H9 (cell line): ENCODE measurements at regions not wholly inside any gene's neighbourhood (a gene's known extent, or its start where the extent isn't known, plus 50 kb on each side); places are given as distances from the start of the nearest gene placed in this dataset.

Experiments
- DNase-seq: peaks from one replicate; pipeline ENCODE4 v3.0.0-alpha.2; 2017
- H2AFZ ChIP-seq: one replicate; pipeline ENCODE4 v1.6.1; 2013; ENCODE audit warnings: mild to moderate bottlenecking, low read length, control low read depth, moderate library complexity
- H2AK5ac ChIP-seq: 2 replicates; pipeline ENCODE4 v1.6.1; 2013; ENCODE audit warnings: low read length, control low read depth, mixed read lengths; ENCODE audit not compliant: insufficient read length
- H2BK120ac ChIP-seq: one replicate; pipeline ENCODE4 v1.6.1; 2013; ENCODE audit warnings: low read depth, mild to moderate bottlenecking, low read length, control low read depth, inconsistent platforms; ENCODE audit not compliant: poor library complexity, severe bottlenecking
- H2BK12ac ChIP-seq: 2 replicates; pipeline ENCODE4 v1.6.1; 2013; ENCODE audit warnings: low read length, control low read depth, mixed read lengths, low read depth; ENCODE audit not compliant: insufficient read length
- H2BK15ac ChIP-seq: 2 replicates; pipeline ENCODE4 v1.6.1; 2013; ENCODE audit warnings: low read depth, low read length, control low read depth
- H2BK20ac ChIP-seq: one replicate; pipeline ENCODE4 v1.6.1; 2013; ENCODE audit warnings: low read depth, mild to moderate bottlenecking, low read length, control low read depth, inconsistent platforms; ENCODE audit not compliant: poor library complexity, severe bottlenecking
- H2BK5ac ChIP-seq: 2 replicates; pipeline ENCODE4 v1.6.1; 2013; ENCODE audit warnings: low read length, control low read depth, mixed read lengths; ENCODE audit not compliant: insufficient read length
- H3K14ac ChIP-seq: 2 replicates; pipeline ENCODE4 v1.6.1; 2013; ENCODE audit warnings: low read length, control low read depth; ENCODE audit not compliant: insufficient read depth
- H3K18ac ChIP-seq: 2 replicates; pipeline ENCODE4 v1.6.1; 2013; ENCODE audit warnings: low read depth, mild to moderate bottlenecking, mixed read lengths, low read length, control low read depth; ENCODE audit not compliant: insufficient read length
- H3K23ac ChIP-seq: 2 replicates; pipeline ENCODE4 v1.6.1; 2013; ENCODE audit warnings: low read length, control low read depth, mixed read lengths, low read depth; ENCODE audit not compliant: insufficient read length
- H3K23me2 ChIP-seq: 2 replicates; pipeline ENCODE4 v1.6.1; 2013; ENCODE audit warnings: low read depth, mild to moderate bottlenecking, mixed read lengths, low read length, control low read depth; ENCODE audit not compliant: insufficient read length, poor library complexity, severe bottlenecking
- H3K27ac ChIP-seq: 2 replicates; pipeline ENCODE4 v1.5.1; 2013; ENCODE audit warnings: low read length, control low read depth, mixed read lengths, low read depth; ENCODE audit not compliant: insufficient read length
- H3K27me3 ChIP-seq: 2 replicates; pipeline ENCODE4 v1.6.1; 2013; ENCODE audit warnings: low read length, control low read depth, inconsistent platforms; ENCODE audit not compliant: insufficient read depth
- H3K4ac ChIP-seq: 2 replicates; pipeline ENCODE4 v1.6.1; 2013; ENCODE audit warnings: low read depth, mild to moderate bottlenecking, control low read depth, inconsistent platforms, low read length, moderate library complexity
- H3K4me1 ChIP-seq: 2 replicates; pipeline ENCODE4 v1.6.1; 2013; ENCODE audit warnings: low read length, control low read depth, inconsistent platforms; ENCODE audit not compliant: insufficient read depth
- H3K4me2 ChIP-seq: 2 replicates; pipeline ENCODE4 v1.6.1; 2013; ENCODE audit warnings: low read length, control low read depth, mixed read lengths; ENCODE audit not compliant: insufficient read length, insufficient read depth
- H3K56ac ChIP-seq: 2 replicates; pipeline ENCODE4 v1.6.1; 2013; ENCODE audit warnings: low read depth, mild to moderate bottlenecking, mixed read lengths, low read length, control low read depth; ENCODE audit not compliant: insufficient read length
- H3K79me1 ChIP-seq: 2 replicates; pipeline ENCODE4 v1.6.1; 2013; ENCODE audit warnings: low read depth, mild to moderate bottlenecking, moderate library complexity, low read length, control low read depth, inconsistent platforms; ENCODE audit not compliant: insufficient read depth, poor library complexity, severe bottlenecking
- H3K79me2 ChIP-seq: 2 replicates; pipeline ENCODE4 v1.6.1; 2013; ENCODE audit warnings: low read length, control low read depth, inconsistent platforms; ENCODE audit not compliant: insufficient read depth
- H3K9ac ChIP-seq: 2 replicates; pipeline ENCODE4 v1.6.1; 2013; ENCODE audit warnings: low read length, control low read depth, mixed read lengths; ENCODE audit not compliant: insufficient read length; ENCODE audit errors: extremely low read depth
- H3K9me3 ChIP-seq: one replicate; pipeline ENCODE4 v1.6.1; 2013; ENCODE audit warnings: low read depth, low read length, inconsistent platforms; ENCODE audit not compliant: control insufficient read depth
- H3T11ph ChIP-seq: one replicate; pipeline ENCODE4 v1.6.1; 2013; ENCODE audit warnings: mild to moderate bottlenecking, low read length, control low read depth, inconsistent platforms
- H4K20me1 ChIP-seq: one replicate; pipeline ENCODE4 v1.6.1; 2013; ENCODE audit not compliant: control insufficient read depth, insufficient read length, insufficient read depth
- H4K5ac ChIP-seq: 2 replicates; pipeline ENCODE4 v1.6.1; 2013; ENCODE audit warnings: low read depth, mild to moderate bottlenecking, mixed read lengths, low read length, control low read depth; ENCODE audit not compliant: insufficient read length
- H4K8ac ChIP-seq: replicated peaks from 2 replicates; pipeline ENCODE4 v1.6.1; 2013; ENCODE audit warnings: low read length, control low read depth, mixed read lengths, low read depth; ENCODE audit not compliant: insufficient read length
- H4K91ac ChIP-seq: 2 replicates; pipeline ENCODE4 v1.6.1; 2013; ENCODE audit warnings: low read depth, mild to moderate bottlenecking, moderate library complexity, mixed read lengths, low read length, control low read depth; ENCODE audit not compliant: insufficient read length
- H3K27ac Mint-ChIP-seq, 3 experiments: 2 replicates in 2 of 3; 3 replicates in 1 of 3; pipeline ENCODE4 v1.8.0; 2020 to 2021; ENCODE audit warnings: mixed read lengths in 3 of 3, mild to moderate bottlenecking in 1 of 3, moderate library complexity in 1 of 3
- H3K27me3 Mint-ChIP-seq: 2 replicates; pipeline ENCODE4 v1.8.0; 2021; ENCODE audit warnings: low read depth, mild to moderate bottlenecking, moderate library complexity, mixed read lengths
- H3K36me3 Mint-ChIP-seq, 3 experiments: 2 replicates in 2 of 3; 3 replicates in 1 of 3; pipeline ENCODE4 v1.8.0; 2020 to 2021; ENCODE audit warnings: low read depth in 3 of 3, mixed read lengths in 3 of 3; ENCODE audit not compliant: insufficient read depth in 1 of 3
- H3K4me1 Mint-ChIP-seq, 2 experiments: 2 replicates each; pipeline ENCODE4 v1.8.0; 2020; ENCODE audit warnings: mixed read lengths in 2 of 2
- H3K4me3 Mint-ChIP-seq, 2 experiments: 2 replicates in 1 of 2; 3 replicates in 1 of 2; pipeline ENCODE4 v1.8.0; 2020 to 2021; ENCODE audit warnings: mild to moderate bottlenecking in 2 of 2, mixed read lengths in 2 of 2, moderate library complexity in 1 of 2
- H3K9me3 Mint-ChIP-seq, 2 experiments: 2 replicates in 1 of 2; 3 replicates in 1 of 2; pipeline ENCODE4 v1.8.0; 2020; ENCODE audit warnings: mild to moderate bottlenecking in 2 of 2, mixed read lengths in 2 of 2, moderate library complexity in 1 of 2
- CTCF ChIP-seq: fragments of 200-600 bp; sonication (generic); conservative IDR thresholded peaks from 3 replicates; pipeline ENCODE4 v1.8.0; 2021; ENCODE audit warnings: antibody characterized with exemption, mild to moderate bottlenecking
- WGBS: extraction: QIAGEN DNeasy Blood & Tissue Kit; methylation state at CpG from one replicate; pipeline ENCODE4 v1.1.7; 2013; ENCODE audit warnings: missing lambda C conversion rate, low lambda C conversion rate, mixed read lengths; ENCODE audit not compliant: insufficient read length; ENCODE audit errors: extremely low coverage; 5-methylcytosine and 5-hydroxymethylcytosine counted together

GRCh38 chr1:68958958-68959357 lies 462.1 kb upstream of the DEPDC1 start:
- Histone ChIP-seq H3K4ac (no peak overlapping the region), H3K4me2 (no peak overlapping the region), H4K5ac (no peak overlapping the region), H3K18ac (no peak overlapping the region), H3K79me2 (no peaks in the 10 kb centered on the region), H2BK20ac (no peak overlapping the region), H3K23ac (no peak overlapping the region), H3K9me3 (no peaks in the 10 kb centered on the region), H2AFZ (no peak overlapping the region), H4K20me1 (no peaks in the 10 kb centered on the region), H3K4me1 (peaks cover 7% of the 10 kb centered on the region; the same call in 1 of the 2 replicates), H3T11ph (no peak overlapping the region), H2BK15ac (no peak overlapping the region), H2BK12ac (no peak overlapping the region), H3K27ac (no peak overlapping the region), H3K23me2 (no peaks in the 10 kb centered on the region), H3K9ac (no peak overlapping the region), H3K14ac (no peak overlapping the region), H2BK120ac (no peak overlapping the region), H4K91ac (no peak overlapping the region), H3K79me1 (no peaks in the 10 kb centered on the region), H4K8ac (no peak overlapping the region), H2BK5ac (no peak overlapping the region), H2AK5ac (no peak overlapping the region), H3K56ac (no peak overlapping the region), H3K27me3 (no peaks in the 10 kb centered on the region)
- Mint-ChIP-seq H3K36me3 (no peaks in the 10 kb centered on the region), H3K27ac (no peak overlapping the region; a peak in 1 of 7 replicates), H3K27me3 (no peaks in the 10 kb centered on the region), H3K4me1 (peaks cover 19 to 23% of the 10 kb centered on the region in 2 experiments), H3K9me3 (no peaks in the 10 kb centered on the region), H3K4me3 (no peak overlapping the region)
- no peak for DNase-seq
- TF ChIP-seq CTCF = no peak
- no CpG with 5 or more reads among the region's 3 CpGs for WGBS
